D341Med (cell line): ENCODE measurements at regions not wholly inside any gene's neighbourhood (a gene's known extent, or its start where the extent isn't known, plus 50 kb on each side); places are given as distances from the start of the nearest gene placed in this dataset.

ENCODE experiments used
- DNase-seq: peaks from one replicate; pipeline ENCODE4 v3.0.0; 2012; ENCODE audit warnings: low spot score

DNA sequence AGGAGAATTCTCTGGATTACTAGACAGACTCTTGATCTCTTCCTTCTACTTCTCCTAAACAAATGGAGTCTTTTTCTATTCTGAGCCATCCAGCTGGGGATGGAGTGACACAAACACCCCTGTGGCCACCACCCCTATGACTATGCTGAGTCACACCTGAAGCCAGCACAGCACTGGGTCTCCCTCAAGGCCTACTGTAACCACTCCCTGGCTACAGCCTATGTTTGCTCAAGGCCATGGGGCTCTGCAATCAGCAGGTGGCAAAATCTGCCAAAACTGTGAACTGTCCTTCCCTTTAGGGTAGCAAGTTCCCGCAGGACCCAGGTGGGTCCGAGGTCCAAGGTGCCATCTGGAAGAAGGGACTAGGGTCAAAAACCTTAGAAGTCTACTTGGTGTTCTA is 132.3 kb downstream of the TINAG start:
- no peak for DNase-seq

DNA sequence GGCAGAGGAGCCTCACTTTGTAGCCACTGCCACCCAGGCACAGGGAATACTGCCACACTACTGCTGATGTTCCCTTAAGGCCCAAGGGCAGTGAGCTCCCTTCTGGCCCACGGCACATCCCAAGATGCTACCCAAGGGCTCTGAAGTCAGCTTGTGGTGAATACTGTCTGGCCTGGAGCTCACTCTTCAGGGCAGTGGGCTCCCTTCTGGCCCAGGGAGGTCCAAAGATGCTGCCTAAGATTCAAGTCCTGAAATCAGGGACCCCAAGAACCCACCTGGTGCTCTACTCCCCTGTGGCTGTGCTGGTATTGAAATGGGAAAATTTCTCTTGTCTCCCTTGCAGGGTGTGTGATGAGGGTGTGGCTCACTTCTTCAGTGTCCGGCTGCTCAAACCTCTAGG is 132.8 kb downstream of the TINAG start:
- DNase-seq: no peak

DNA sequence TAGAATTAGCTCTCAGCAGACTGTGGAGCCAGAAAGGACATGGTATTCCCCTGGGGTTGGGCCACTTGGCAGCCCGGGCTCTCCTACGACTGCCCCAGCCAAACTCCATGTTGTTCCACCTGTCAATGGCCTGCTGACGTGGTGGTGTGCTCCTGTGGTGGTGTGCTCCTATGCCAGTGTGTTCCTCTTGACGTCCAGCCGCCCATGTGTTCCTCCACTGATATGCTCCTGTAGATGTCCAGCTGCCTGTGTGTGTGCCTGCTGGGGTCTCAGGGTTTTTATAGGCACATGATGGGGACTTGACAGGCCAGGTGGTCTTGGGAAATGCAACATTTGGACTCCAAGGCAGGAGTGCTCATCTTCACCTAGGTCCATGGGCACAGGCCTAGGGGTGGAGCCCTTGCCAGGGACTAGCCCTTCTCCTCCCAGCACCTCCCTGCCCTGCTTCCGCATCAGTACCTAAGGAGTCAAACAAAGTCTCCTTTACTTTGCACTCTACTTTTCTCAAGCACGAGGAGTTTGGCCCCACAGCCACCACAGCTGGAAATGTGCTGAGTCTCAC is 133.5 kb downstream of the TINAG start:
- DNase-seq: no peak

DNA sequence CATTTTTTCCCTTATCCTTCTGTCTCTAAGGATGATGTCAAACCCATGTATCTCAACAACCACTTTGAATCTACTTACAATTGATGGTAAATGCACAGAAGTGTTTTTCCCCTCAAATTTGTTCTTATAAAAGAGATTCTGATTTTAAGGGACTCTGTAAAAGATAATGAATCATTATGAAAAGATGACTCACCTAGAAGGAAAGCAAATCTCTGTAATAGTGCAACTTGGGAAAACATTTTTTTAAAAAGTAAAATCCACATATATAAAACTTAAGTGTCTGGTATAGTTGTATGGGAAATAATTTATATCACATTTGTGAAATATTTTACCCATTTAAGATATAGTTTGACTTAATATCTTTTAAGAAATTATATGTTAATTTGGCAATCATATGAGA is 137.0 kb downstream of the TINAG start:
- no peak for DNase-seq

DNA sequence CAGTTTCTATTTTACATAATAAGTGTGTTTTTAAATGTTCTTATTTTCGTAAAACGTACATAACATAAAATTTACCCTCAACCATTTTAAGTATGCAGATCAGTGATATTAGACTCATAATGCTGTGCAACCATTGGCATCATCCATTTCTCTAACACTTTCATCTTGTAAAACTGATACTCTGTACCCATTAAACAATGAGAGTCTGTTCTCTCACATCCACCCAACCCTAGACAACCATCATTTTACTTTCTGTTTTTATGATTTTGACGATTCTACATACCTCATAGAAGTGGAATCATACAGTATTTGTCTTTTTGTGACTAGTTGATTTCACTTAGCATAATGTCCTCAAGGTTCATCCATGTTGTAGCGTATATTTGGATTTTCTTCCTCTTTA is 140.4 kb downstream of the TINAG start:
- no peak for DNase-seq

DNA sequence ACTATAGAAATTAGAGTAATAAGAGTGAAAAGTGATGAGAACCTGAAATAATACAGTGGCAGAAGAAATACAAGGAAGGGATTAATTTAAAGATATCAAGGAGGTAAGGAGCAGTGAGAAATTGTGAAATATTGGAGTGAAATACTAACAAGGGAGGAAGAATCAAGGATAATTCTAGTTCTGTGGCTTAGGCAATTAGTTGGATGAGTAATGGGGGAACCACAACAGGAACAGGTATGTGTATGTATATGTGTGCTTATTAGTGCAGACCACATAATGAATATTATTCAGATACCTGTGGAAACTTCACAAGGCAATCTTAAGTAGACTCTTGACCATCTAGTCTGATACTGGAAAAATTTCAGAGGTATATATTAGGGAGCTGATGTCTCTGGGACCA is 143.3 kb downstream of the TINAG start:
- DNase-seq: no peak

DNA sequence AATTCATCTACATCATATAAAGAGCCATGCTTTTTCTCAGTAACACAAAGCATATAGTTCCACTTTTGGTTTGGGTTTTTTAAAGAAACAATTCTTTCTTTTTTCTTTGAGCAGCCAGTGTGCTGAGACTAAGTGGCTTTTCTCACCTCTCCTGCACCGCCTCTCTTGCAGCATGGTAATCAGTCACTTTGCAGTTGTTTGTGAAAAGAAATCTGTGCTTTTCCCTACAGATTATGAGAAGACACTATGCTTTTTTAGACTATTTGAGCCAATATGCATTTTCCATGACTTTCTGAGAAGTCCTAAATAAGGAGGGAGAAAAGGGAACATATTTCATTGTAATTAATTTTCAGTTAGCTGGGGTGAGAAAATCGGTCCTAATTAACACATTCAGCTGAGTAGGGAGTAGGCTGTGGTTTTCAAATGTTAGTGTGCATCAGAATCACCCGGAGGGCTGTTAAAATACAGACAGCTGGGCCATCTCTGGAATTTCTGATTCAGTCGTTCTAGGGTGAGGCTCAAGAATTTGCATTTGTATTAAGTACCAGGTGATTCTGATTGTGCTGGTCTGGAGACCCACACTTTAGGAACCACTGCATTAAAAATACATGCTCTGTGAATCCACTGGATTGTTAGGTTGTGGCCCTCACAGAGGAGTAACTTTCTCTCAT is 155.2 kb downstream of the TINAG start:
- no peak for DNase-seq

DNA sequence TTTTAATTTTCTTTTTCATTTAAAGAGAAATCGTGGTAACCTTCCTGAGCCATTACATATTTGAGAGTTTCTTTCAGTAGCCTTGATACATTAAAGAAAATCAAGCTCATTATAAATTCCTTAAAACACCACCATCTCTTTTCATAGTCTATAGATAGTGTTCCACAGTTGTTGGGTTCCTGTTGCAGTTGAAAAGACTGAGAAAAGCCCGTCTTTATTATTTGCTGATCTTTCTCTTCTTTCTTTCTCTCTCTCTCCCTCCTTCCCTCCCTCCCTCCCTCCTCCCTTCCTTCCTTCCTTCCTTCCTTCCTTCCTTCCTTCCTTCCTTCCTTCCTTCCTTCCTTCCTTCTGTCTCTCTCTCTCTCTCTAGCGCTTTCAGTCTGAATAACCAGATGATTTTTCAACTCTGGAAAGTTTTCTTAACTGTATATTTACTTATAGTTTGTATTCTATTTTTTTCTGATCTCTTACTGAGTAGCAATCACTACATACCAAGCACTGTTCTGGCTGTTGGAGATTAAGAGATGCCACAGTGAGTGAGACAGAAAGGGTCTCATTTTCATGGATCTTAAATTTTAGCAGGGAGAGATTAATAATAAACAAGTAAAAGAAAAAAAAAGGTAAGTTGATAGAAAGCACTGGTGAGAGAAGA is 157.5 kb downstream of the TINAG start:
- DNase-seq: no peak

DNA sequence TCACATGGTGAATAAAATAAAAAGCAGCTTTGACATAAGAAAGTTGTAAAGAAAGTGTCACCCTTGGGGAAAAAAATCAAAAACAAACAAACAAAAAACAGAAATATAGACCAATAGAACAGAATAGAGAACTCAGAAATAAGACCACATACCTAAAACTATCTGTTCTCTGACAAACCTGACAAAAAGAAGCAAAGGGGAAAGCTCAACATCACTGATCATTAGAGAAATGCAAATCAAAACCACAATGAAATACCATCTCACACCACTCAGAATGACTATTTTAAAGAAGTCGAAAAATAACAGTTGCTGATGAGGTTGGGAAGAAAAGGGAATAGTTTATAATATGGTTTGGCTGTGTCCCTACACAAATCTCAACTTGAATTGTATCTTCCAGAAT is 159.1 kb downstream of the TINAG start:
- no peak for DNase-seq

DNA sequence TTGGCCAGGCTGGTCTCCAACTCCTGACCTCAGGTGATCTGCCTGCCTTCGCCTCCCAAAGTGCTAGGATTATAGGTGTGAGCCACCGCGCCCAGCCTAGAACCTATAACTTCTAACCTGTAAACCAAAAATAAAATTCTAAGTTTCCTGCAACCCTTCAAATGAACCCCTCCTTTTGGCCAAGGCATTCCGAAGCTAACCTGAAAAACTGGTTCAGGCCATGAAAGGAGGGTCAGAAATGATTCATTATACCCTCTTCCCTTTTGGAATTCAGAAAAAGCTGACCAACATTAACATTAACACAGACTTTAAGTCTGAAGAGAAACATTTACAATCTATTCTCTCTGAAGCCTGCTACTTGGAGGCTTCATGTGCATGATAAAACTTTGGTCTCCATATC is 165.1 kb downstream of the TINAG start:
- no peak for DNase-seq

DNA sequence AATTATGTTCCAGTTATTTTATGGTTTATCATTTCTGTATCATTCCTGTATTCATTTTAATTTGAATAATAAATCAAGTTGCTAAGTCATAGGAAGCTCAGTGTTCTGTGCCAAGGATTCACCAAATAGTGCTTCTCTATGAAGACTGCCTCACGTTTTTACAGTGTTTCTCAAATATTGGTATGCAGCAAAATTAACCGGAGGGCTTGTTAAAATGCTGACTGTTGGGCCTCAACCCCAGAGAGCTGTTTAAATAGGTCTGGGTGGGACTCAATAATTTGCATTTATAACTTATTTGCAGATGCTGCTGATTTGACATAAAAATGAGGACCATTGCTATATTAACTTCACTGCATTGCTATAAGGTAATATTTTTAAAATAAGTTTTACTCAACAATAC is 166.7 kb downstream of the TINAG start:
- no peak for DNase-seq

DNA sequence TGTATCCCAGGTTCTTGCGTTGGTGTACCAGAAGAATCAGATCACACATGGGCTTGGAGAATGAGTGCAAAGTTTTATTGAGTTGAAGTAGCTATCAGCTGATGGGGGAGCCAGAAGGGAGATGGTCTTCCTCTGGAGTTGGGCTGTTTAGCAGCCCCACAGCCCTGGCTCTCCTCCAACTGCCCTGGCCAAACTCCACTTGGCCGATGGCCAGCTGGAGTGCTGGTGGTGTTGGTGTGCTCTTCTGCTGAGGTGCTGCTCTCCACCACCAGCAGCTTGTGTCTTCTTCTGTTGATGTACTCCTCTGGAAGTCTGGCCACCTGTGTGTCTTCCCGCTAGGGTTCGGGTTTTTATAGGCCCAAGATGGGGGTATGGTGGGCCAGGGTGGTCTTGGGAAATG is 172.8 kb downstream of the TINAG start:
- no peak for DNase-seq

DNA sequence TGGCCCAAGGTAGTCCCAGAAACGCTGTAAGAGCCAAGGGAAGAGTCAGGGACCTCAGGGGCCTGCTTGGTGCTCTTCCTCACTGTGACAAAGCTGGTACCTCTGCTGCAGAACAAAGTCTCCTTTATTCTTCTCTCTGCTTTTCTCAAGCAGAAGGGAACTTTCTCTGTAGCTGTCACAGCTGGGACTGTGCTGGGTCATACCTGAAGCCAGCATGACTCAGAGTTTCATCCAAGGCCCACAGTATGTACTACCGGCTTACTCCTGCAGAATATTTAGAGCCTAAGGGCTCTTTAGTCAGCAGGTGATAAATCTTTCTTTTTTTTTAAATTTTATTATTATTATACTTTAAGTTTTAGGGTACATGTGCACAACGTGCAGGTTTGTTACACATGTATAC is 183.2 kb downstream of the TINAG start:
- no peak for DNase-seq

DNA sequence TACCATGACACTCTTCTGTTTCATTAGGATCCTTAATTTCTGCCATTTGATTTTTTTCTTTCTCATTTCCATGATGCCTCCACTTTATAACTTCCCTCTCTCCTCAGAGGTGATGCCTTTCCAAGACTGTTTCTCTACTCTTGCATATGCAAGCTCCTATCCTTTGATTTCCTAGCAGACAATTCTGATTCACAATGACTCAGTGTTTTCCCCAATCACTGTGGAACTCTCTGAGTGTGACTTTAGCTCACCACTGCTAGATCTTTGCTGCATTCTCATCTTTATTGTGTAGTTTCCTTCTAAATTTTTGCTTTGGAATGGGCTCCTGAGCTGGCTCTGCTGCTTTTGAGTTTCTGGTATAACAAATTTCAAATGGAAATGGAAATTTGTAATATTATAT is 184.9 kb downstream of the TINAG start:
- no peak for DNase-seq

DNA sequence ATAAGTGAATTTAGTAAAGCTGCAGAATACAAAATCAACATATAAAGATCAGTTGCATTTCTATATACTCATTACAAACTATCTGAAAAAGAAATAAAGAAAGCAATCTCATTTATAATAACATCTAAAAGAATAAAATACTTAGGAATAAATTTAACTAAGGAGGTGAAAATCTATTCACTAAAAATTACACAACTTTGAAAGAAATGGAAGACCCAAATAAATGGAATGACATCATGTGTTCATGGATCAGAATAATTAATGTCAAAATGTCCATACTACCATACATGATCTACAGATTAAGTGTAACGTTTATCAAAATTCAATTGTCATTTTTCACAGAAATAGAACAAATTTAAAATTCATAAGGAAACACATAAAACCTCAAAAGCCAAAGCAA is 194.9 kb downstream of the TINAG start:
- no peak for DNase-seq

DNA sequence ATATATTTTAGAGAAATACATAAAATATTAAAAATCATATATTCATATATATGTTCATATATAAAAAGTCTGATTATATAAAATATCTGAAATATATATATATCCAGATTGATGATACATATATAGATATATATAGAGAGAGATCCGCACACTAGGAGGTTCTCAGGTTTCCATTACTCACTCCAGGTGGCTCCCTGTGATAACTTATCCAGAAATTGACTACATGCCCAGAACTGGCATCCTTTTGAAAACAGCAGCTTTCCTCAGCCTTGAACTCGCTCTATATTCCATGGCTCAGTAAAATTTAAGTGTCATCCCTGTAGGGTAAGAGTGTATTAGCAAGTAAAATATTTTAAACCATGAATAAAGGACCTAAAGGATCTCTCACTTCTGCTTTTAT is 206.8 kb downstream of the TINAG start:
- DNase-seq: peak; percentile 25

DNA sequence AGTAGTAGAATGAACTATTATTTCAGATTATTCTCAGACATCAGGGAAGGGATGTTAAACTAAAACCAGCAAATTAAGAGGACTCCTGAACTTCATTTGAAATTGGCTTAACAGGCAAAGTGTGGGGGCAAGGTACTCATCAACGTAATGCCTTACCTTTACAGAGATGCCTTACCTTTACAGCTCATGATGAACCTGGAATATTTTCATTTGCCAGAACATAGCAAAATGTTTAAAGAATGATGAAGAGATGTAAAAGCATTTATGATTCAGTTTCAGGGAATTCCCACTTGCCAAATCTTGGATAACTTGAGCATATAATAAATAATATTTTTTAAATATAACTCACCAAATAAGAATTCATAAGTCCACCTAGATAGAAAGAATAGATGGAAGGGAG is 207.5 kb downstream of the TINAG start:
- DNase-seq: no peak

DNA sequence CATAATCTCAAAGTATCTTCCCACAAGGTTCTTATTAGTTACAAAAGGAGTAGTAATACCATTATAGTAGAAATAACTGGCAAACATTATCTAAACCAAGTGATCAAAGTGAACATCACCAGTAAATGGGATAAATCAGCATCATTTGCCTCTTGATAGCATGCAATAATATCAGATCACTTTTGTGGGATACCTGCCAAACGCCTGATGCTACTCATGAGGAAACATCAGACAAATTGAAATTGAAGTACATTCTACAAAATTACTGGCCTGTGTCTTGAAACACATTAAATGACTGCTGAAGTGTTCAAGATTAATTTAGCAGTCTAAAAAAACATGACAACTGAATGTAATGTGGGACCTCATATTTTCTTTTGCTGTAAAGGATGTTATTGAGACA is 208.1 kb downstream of the TINAG start:
- no peak for DNase-seq

DNA sequence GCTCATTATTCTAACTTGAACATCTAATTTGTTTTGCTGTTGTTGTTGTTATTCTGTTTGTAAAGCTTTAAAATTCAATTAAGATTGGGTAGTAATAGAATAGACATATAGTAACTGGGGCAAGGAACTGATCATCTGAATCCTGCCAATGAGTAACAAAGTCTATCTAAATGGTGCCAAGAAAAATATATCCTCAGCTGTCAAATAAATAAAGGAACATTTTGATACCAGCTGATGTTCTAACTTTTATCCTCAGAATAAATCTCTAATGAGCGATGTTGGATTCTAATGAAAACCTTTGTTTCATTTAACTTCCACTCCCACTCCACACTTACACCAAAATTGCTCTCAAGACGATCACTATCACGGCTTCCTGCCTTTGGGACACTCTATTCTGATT is 210.9 kb downstream of the TINAG start:
- no peak for DNase-seq

DNA sequence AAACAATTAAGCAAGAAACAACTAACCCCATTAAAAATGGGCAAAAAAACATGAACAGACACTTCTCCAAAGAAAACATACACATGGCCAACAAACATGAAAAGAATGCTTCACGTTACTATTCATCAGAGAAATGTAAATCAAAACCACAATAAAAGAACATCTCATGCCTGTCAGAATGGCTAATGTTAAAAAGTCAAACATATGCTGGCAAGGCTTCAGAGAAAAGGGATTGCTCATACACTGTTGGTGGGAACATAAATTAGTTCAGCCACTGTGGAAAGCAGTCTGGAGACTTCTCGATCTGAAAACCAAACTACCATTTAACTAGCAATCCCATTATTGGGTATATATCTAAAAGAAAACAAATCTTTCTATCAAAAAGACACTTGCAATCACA is 217.5 kb downstream of the TINAG start:
- no peak for DNase-seq

DNA sequence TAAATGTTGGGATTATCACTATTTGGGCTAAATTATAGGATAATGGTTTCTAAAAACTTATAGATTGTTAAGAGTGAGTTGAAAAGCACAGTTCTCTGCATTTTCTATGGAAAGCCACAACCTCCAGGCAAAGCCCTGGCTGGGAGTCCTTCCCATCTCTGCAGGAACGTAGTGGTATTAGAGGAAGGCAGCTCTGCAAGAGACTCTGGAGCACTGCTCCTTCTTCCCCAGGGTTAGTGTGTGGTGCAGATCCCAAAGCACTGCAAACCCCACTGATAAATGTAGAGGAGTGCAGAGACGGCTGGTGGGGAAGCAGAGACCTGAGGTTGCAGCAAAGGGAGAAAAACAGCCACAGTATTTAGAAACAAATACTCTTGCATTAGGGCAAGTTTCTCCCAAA is 225.3 kb downstream of the TINAG start:
- no peak for DNase-seq

DNA sequence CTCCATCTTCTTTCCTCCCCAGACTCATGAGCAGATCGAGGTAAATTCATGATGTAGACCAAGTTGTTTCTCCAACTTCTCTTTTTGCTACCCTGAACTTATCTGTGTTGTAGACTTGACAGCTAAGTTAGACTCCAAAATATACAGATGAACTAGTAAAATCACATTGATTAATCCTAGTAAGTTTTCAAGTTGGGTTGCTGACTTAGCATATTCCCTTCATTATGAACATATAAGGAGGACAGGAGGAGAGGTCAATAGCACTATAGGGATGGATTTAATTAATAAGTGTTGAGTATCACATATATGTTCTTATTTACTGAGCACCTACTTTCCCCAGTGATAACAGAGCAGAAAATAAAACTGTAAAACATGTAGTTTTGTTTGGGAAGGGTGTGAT is 227.3 kb downstream of the TINAG start:
- no peak for DNase-seq

DNA sequence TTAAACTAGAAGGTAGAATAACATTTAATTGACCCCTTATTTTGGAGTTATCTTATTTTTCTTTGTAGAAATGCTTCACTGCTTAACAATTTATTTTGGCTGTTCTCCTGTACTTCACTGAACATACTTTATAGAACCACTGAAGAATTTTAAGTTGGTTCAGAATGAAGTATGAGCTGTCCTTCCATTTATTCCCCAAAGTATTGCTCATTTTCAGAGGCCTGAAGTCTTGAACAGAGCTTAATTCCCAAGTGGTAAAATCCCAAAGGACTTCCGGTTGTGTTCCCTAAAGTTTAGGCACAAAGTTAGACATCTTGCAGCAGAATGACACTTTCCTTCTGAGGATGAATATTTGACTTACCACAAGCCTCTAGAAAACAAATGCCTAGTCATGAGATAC is 233.3 kb downstream of the TINAG start:
- no peak for DNase-seq

DNA sequence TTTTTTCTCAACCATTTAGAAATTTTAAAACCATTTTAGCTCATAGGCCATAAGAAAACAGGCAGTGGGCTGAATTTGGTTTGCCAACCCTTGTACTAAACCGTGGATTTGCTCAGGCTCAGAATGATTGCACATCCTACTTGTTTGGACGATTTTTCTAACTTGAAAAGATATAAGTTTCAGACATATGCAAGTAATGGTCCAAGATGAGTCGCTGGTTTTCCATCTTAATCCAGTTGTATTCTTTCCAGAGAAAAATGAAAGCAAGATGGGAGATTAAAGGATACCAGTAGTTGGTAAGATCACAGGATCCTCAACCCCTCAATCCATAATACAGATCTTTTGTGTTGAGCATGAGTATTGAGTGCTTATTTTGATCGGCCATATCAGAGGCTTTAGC is 250.9 kb downstream of the TINAG start:
- DNase-seq: no peak
